Karpas-422 (cell line): ENCODE measurements at regions not wholly inside any gene's neighbourhood (a gene's known extent, or its start where the extent isn't known, plus 50 kb on each side); places are given as distances from the start of the nearest gene placed in this dataset.
A peak's percentile ranks its signal among the peaks of the same experiment; 100 is the strongest.

ENCODE experiments used
- DNase-seq: peaks from one replicate; pipeline ENCODE4 v3.0.0-alpha.2; 2015
- H2AFZ ChIP-seq: fragments of 200-600 bp; sonication (generic); 2 replicates; pipeline ENCODE4 v1.6.1; 2014; ENCODE audit warnings: antibody characterized with exemption, low read length, mixed read lengths
- H3K27ac ChIP-seq: fragments of 200-600 bp; sonication (generic); 2 replicates; pipeline ENCODE4 v1.5.1; 2014; ENCODE audit warnings: mild to moderate bottlenecking, low read length, moderate library complexity
- H3K27me3 ChIP-seq: fragments of 200-600 bp; sonication (generic); 2 replicates; pipeline ENCODE4 v1.6.1; 2014; ENCODE audit warnings: low read length, mixed read lengths
- H3K36me3 ChIP-seq: fragments of 200-600 bp; sonication (generic); 2 replicates; pipeline ENCODE4 v1.6.1; 2014; ENCODE audit warnings: low read length, mixed read lengths; ENCODE audit not compliant: insufficient read depth
- H3K4me1 ChIP-seq: fragments of 200-600 bp; sonication (generic); 2 replicates; pipeline ENCODE4 v1.6.1; 2014; ENCODE audit warnings: mild to moderate bottlenecking, low read length, mixed read lengths
- H3K4me2 ChIP-seq: fragments of 200-600 bp; sonication (generic); 2 replicates; pipeline ENCODE4 v1.6.1; 2014; ENCODE audit warnings: low read length, low read depth, mild to moderate bottlenecking; ENCODE audit not compliant: poor library complexity, severe bottlenecking
- H3K4me3 ChIP-seq: fragments of 200-600 bp; sonication (generic); 2 replicates; pipeline ENCODE4 v1.5.1; 2014; ENCODE audit warnings: mild to moderate bottlenecking, antibody characterized with exemption, low read length, mixed read lengths
- H3K79me2 ChIP-seq: fragments of 200-600 bp; sonication (generic); 2 replicates; pipeline ENCODE4 v1.6.1; 2014; ENCODE audit warnings: mild to moderate bottlenecking, low read length, mixed read lengths
- H3K9ac ChIP-seq: fragments of 200-600 bp; sonication (generic); 2 replicates; pipeline ENCODE4 v1.6.0; 2014; ENCODE audit warnings: low read length
- H3K9me2 ChIP-seq: fragments of 200-600 bp; sonication (generic), shearing (Covaris generic); replicated peaks from 2 replicates; pipeline ENCODE4 v1.6.0; 2014; ENCODE audit warnings: mild to moderate bottlenecking, low read length, moderate library complexity; ENCODE audit not compliant: insufficient read depth
- H3K9me3 ChIP-seq: fragments of 300-700, 200-600 bp; sonication (generic); 2 replicates; pipeline ENCODE4 v1.6.1; 2014; ENCODE audit warnings: low read length, mixed read lengths
- H4K20me1 ChIP-seq: fragments of 200-600 bp; sonication (generic); 2 replicates; pipeline ENCODE4 v1.6.1; 2014; ENCODE audit warnings: mild to moderate bottlenecking, antibody characterized with exemption, low read length, low read depth; ENCODE audit not compliant: insufficient read depth

GRCh38 chr11:44454666-44455065 lies 110.8 kb upstream of the CD82 start:
- H3K9ac ChIP-seq: no peak overlapping the region
- H2AFZ ChIP-seq: no peak overlapping the region
- H3K36me3 ChIP-seq: no peaks in the 10 kb centered on the region
- no peak overlapping the region for H3K4me3 ChIP-seq
- H3K9me2 ChIP-seq: no peaks in the 10 kb centered on the region
- DNase-seq: no peak
- no peaks in the 10 kb centered on the region for H3K4me1 ChIP-seq
- H3K79me2 ChIP-seq: no peaks in the 10 kb centered on the region
- H3K9me3 ChIP-seq: no peaks in the 10 kb centered on the region
- no peaks in the 10 kb centered on the region for H4K20me1 ChIP-seq
- H3K27me3 ChIP-seq: no peaks in the 10 kb centered on the region
- H3K4me2 ChIP-seq: no peak overlapping the region
- no peak overlapping the region for H3K27ac ChIP-seq

GRCh38 chr11:44456544-44457300 lies 108.7 kb upstream of the CD82 start:
- Histone ChIP-seq H2AFZ (no peak overlapping the region), H3K4me2 (no peak overlapping the region)

GRCh38 chr11:44457862-44458261 lies 107.6 kb upstream of the CD82 start:
- Histone ChIP-seq H3K4me2 (no peak overlapping the region), H3K36me3 (no peaks in the 10 kb centered on the region), H3K9ac (no peak overlapping the region), H3K4me1 (no peaks in the 10 kb centered on the region), H3K9me3 (no peaks in the 10 kb centered on the region), H4K20me1 (no peaks in the 10 kb centered on the region), H3K9me2 (no peaks in the 10 kb centered on the region), H3K27me3 (no peaks in the 10 kb centered on the region), H3K79me2 (no peaks in the 10 kb centered on the region), H2AFZ (no peak overlapping the region), H3K4me3 (no peak overlapping the region), H3K27ac (no peak overlapping the region)
- no peak for DNase-seq

More at GRCh38 chr11:44456544-44457300, 108.7 kb upstream of the CD82 start:
- no peaks in the 10 kb centered on the region for H4K20me1 ChIP-seq
- no peaks in the 10 kb centered on the region for H3K9me3 ChIP-seq
- no peaks in the 10 kb centered on the region for H3K79me2 ChIP-seq
- H3K36me3 ChIP-seq: no peaks in the 10 kb centered on the region
- no peaks in the 10 kb centered on the region for H3K27me3 ChIP-seq
- peak; percentile 54 for DNase-seq
- no peak overlapping the region for H3K4me3 ChIP-seq
- H3K27ac ChIP-seq: no peak overlapping the region
- no peak overlapping the region for H3K9ac ChIP-seq
- no peaks in the 10 kb centered on the region for H3K4me1 ChIP-seq
- H3K9me2 ChIP-seq: no peaks in the 10 kb centered on the region

- Histone ChIP-seq H3K36me3 (no peaks in the 10 kb centered on the region), H2AFZ (no peak overlapping the region), H3K79me2 (no peaks in the 10 kb centered on the region), H3K27ac (no peak overlapping the region), H3K4me1 (no peaks in the 10 kb centered on the region), H3K9me2 (no peaks in the 10 kb centered on the region), H3K9me3 (no peaks in the 10 kb centered on the region), H3K4me2 (no peak overlapping the region), H4K20me1 (no peaks in the 10 kb centered on the region), H3K4me3 (no peak overlapping the region), H3K27me3 (0 out of 2 replicates have a peak, but pooled peaks cover 2% of the 10 kb centered on the region), H3K9ac (no peak overlapping the region)
- DNase-seq: no peak
These were observed 101.7 kb upstream of the CD82 start for GRCh38 chr11:44463751-44464150.

GRCh38 chr11:44464741-44465140 lies 100.7 kb upstream of the CD82 start:
- H3K4me3 ChIP-seq: no peak overlapping the region
- 0 out of 2 replicates have a peak, but pooled peaks cover 2% of the 10 kb centered on the region for H3K27me3 ChIP-seq
- no peaks in the 10 kb centered on the region for H3K9me2 ChIP-seq
- H4K20me1 ChIP-seq: no peaks in the 10 kb centered on the region
- no peaks in the 10 kb centered on the region for H3K36me3 ChIP-seq
- H3K4me2 ChIP-seq: no peak overlapping the region
- H3K79me2 ChIP-seq: no peaks in the 10 kb centered on the region
- no peaks in the 10 kb centered on the region for H3K4me1 ChIP-seq
- H3K9ac ChIP-seq: no peak overlapping the region
- no peaks in the 10 kb centered on the region for H3K9me3 ChIP-seq
- DNase-seq: peak; percentile 63
- H2AFZ ChIP-seq: no peak overlapping the region
- H3K27ac ChIP-seq: no peak overlapping the region

GRCh38 chr11:44466531-44467205 lies 98.8 kb upstream of the CD82 start:
- Histone ChIP-seq H3K36me3 (no peaks in the 10 kb centered on the region), H3K27ac (no peak overlapping the region), H3K79me2 (no peaks in the 10 kb centered on the region), H3K4me1 (no peaks in the 10 kb centered on the region), H3K9ac (no peak overlapping the region), H2AFZ (no peak overlapping the region), H3K4me3 (no peak overlapping the region), H3K4me2 (no peak overlapping the region), H3K9me3 (no peaks in the 10 kb centered on the region), H4K20me1 (no peaks in the 10 kb centered on the region), H3K9me2 (no peaks in the 10 kb centered on the region), H3K27me3 (0 out of 2 replicates have a peak, but pooled peaks cover 2% of the 10 kb centered on the region)
- no peak for DNase-seq

- no peaks in the 10 kb centered on the region for H3K9me2 ChIP-seq
- H2AFZ ChIP-seq: no peak overlapping the region
- no peak overlapping the region for H3K27ac ChIP-seq
- no peak overlapping the region for H3K9ac ChIP-seq
- no peaks in the 10 kb centered on the region for H4K20me1 ChIP-seq
- DNase-seq: no peak
- no peaks in the 10 kb centered on the region for H3K9me3 ChIP-seq
- no peak overlapping the region for H3K4me2 ChIP-seq
- H3K27me3 ChIP-seq: 0 out of 2 replicates have a peak, but pooled peaks cover 2% of the 10 kb centered on the region
- H3K36me3 ChIP-seq: no peaks in the 10 kb centered on the region
- H3K4me1 ChIP-seq: no peaks in the 10 kb centered on the region
- H3K79me2 ChIP-seq: no peaks in the 10 kb centered on the region
- no peak overlapping the region for H3K4me3 ChIP-seq
These were observed 98.0 kb upstream of the CD82 start for GRCh38 chr11:44467413-44467812.

GRCh38 chr11:44467931-44468330 lies 97.5 kb upstream of the CD82 start:
- Histone ChIP-seq H3K36me3 (no peaks in the 10 kb centered on the region), H3K9me2 (no peaks in the 10 kb centered on the region), H3K4me2 (no peak overlapping the region), H2AFZ (no peak overlapping the region), H3K4me3 (no peak overlapping the region), H3K27ac (no peak overlapping the region), H3K79me2 (no peaks in the 10 kb centered on the region), H3K9me3 (no peaks in the 10 kb centered on the region), H3K27me3 (0 out of 2 replicates have a peak, but pooled peaks cover 2% of the 10 kb centered on the region), H3K4me1 (no peaks in the 10 kb centered on the region), H3K9ac (no peak overlapping the region), H4K20me1 (no peaks in the 10 kb centered on the region)
- DNase-seq: no peak
